PC-3 (cell line): ENCODE measurements at regions not wholly inside any gene's neighbourhood (a gene's known extent, or its start where the extent isn't known, plus 50 kb on each side); places are given as distances from the start of the nearest gene placed in this dataset.

Experiments used
- ATAC-seq: fragments of 200-7000 bp; cut with Tn5 transposase; 2 replicates; pipeline ENCODE4 v1.9.1; 2020; ENCODE audit warnings: mild to moderate bottlenecking, moderate library complexity
- BruUV-seq: library from RNA; stranded (reverse); fragments of 400-500 nt; replicated peaks from 2 replicates; lab custom pipeline; 2021; lab: Mats Ljungman, UMichigan
- CTCF ChIA-PET: fragments of 300-600 bp; sonication (Branson Sonifier 250); formaldehyde crosslinking; loops from one replicate; lab custom pipeline; 2022; ENCODE audit warnings: antibody characterized with exemption; lab: Charles Lee
- POLR2A ChIA-PET: fragments of 300-600 bp; sonication (Branson Sonifier 250); formaldehyde crosslinking; loops from one replicate; lab custom pipeline; 2022; ENCODE audit warnings: antibody characterized with exemption; ENCODE audit not compliant: unreplicated experiment; lab: Charles Lee
- DNase-seq: peaks from one replicate; pipeline ENCODE4 v3.0.0-alpha.2; 2015
- H2AFZ ChIP-seq: fragments of 300-600 bp; sonication (generic); 2 replicates; pipeline ENCODE4 v1.6.0; 2016; ENCODE audit warnings: antibody characterized with exemption, low read length
- H3F3A ChIP-seq: fragments of 300-600 bp; sonication (generic); one replicate; pipeline ENCODE4 v1.6.0; 2017; ENCODE audit warnings: antibody characterized with exemption, low read length, control low read depth, mild to moderate bottlenecking; ENCODE audit not compliant: unreplicated experiment
- H3K27ac ChIP-seq: fragments of 300-600 bp; sonication (generic); 2 replicates; pipeline ENCODE4 v1.5.1; 2016; ENCODE audit warnings: mild to moderate bottlenecking, low read length
- H3K27me3 ChIP-seq: fragments of 300-600 bp; sonication (generic); 2 replicates; pipeline ENCODE4 v1.6.1; 2016; ENCODE audit warnings: low read length, mixed read lengths
- H3K36me3 ChIP-seq: fragments of 300-600 bp; sonication (generic); 2 replicates; pipeline ENCODE4 v1.6.1; 2016; ENCODE audit warnings: low read depth, mixed run types, low read length, mixed read lengths
- H3K4me1 ChIP-seq: fragments of 300-600 bp; sonication (generic); 2 replicates; pipeline ENCODE4 v1.5.1; 2016; ENCODE audit warnings: low read length; ENCODE audit not compliant: insufficient read depth
- H3K4me2 ChIP-seq: fragments of 300-600 bp; sonication (generic); 2 replicates; pipeline ENCODE4 v1.6.0; 2016; ENCODE audit warnings: low read length
- H3K4me3 ChIP-seq: fragments of 300-600 bp; sonication (generic); 2 replicates; pipeline ENCODE4 v1.5.1; 2016; ENCODE audit warnings: mild to moderate bottlenecking, low read length, mixed read lengths
- H3K79me2 ChIP-seq: fragments of 300-600 bp; sonication (generic); 2 replicates; pipeline ENCODE4 v1.6.1; 2017; ENCODE audit warnings: low read length, mixed read lengths
- H3K9ac ChIP-seq: fragments of 300-600 bp; sonication (generic); 2 replicates; pipeline ENCODE4 v1.6.0; 2016; ENCODE audit warnings: mild to moderate bottlenecking, low read length
- H3K9me2 ChIP-seq: fragments of 300-600 bp; sonication (generic); replicated peaks from 2 replicates; pipeline ENCODE4 v1.6.1; 2016; ENCODE audit warnings: mixed run types, low read length, mixed read lengths
- H3K9me3 ChIP-seq: fragments of 300-600 bp; sonication (generic); 2 replicates; pipeline ENCODE4 v1.6.1; 2016; ENCODE audit warnings: low read length, mixed read lengths
- H4K20me1 ChIP-seq: fragments of 300-600 bp; sonication (generic); 2 replicates; pipeline ENCODE4 v1.6.1; 2016; ENCODE audit warnings: low read length, mixed read lengths
- CTCF ChIP-seq: fragments of 300-600 bp; sonication (generic); conservative IDR thresholded peaks from 2 replicates; pipeline ENCODE4 v1.5.1; 2017; ENCODE audit warnings: antibody characterized with exemption, low read depth, mild to moderate bottlenecking, low read length
- EZH2 ChIP-seq: fragments of 300-600 bp; sonication (generic); IDR thresholded peaks from one replicate; pipeline ENCODE4 v1.6.1; 2017; ENCODE audit warnings: antibody characterized with exemption, mild to moderate bottlenecking, low read length; ENCODE audit not compliant: unreplicated experiment
- EZH2phosphoT487 ChIP-seq: fragments of 300-600 bp; sonication (generic); IDR thresholded peaks from 2 replicates; pipeline ENCODE4 v1.6.1; 2018; ENCODE audit warnings: mild to moderate bottlenecking, antibody characterized with exemption, low read length, borderline replicate concordance
- intact Hi-C: fragments of 100-400 bp; cut with micrococcal nuclease; formaldehyde crosslinking; loops from 2 replicates; pipeline ENCODE4 v1.9.0; 2023

- Histone ChIP-seq H3K9me2 (no peaks in the 10 kb centered on the region), H3K79me2 (no peaks in the 10 kb centered on the region), H3K27me3 (no peaks in the 10 kb centered on the region; the same call in 1 of the 2 replicates), H3K27ac (no peak overlapping the region), H3K9me3 (no peaks in the 10 kb centered on the region), H3K4me2 (no peak overlapping the region), H2AFZ (no peak overlapping the region), H3K4me3 (no peak overlapping the region), H3K4me1 (no peaks in the 10 kb centered on the region), H3K9ac (no peak overlapping the region), H3K36me3 (no peaks in the 10 kb centered on the region), H3F3A (no peaks in the 10 kb centered on the region), H4K20me1 (no peaks in the 10 kb centered on the region)
- ChIA-PET CTCF (no interaction called here), POLR2A (no interaction called here)
- BruUV-seq: no TSS peak
- TF ChIP-seq CTCF (no peak), EZH2phosphoT487 (no peak), EZH2 (no peak)
- ATAC-seq: no peak
- intact Hi-C loops: no loop called here
- DNase-seq: no peak
Measured at GRCh38 chr2:217691516-217691915, 311.3 kb downstream of the TNS1 start.

GRCh38 chr2:217689053-217689452 lies 313.7 kb downstream of the TNS1 start:
- CTCF ChIA-PET: no interaction called here

More at GRCh38 chr2:217689053-217689452, 313.7 kb downstream of the TNS1 start:
- no peak for DNase-seq
- Histone ChIP-seq H3K27ac (no peak overlapping the region), H3K4me1 (peaks cover 14% of the 10 kb centered on the region), H3K4me3 (no peak overlapping the region), H3K9me2 (no peaks in the 10 kb centered on the region), H2AFZ (no peak overlapping the region), H3F3A (no peaks in the 10 kb centered on the region), H3K9me3 (no peaks in the 10 kb centered on the region), H3K36me3 (no peaks in the 10 kb centered on the region), H3K27me3 (no peaks in the 10 kb centered on the region; the same call in 1 of the 2 replicates), H3K9ac (no peak overlapping the region), H3K4me2 (no peak overlapping the region), H3K79me2 (no peaks in the 10 kb centered on the region), H4K20me1 (no peaks in the 10 kb centered on the region)
- ATAC-seq: no peak
- POLR2A ChIA-PET: no interaction called here
- TF ChIP-seq EZH2: no peak
- no peak for TF ChIP-seq CTCF
- TF ChIP-seq EZH2phosphoT487: no peak
- intact Hi-C loops: no loop called here
- no TSS peak for BruUV-seq
